ENCODE measurements at regions not wholly inside any gene's neighbourhood (a gene's known extent, or its start where the extent isn't known, plus 50 kb on each side); places are given as distances from the start of the nearest gene placed in this dataset.

- 78% methylated on average over 3 of the region's 3 CpGs for WGBS
- DNase-seq (ENCODE audit: extremely low spot score) = no peak
- no peaks in the 10 kb centered on the region for H3K27me3 ChIP-seq
- no peaks in the 10 kb centered on the region for H3K4me1 ChIP-seq
- no peaks in the 10 kb centered on the region for H3K36me3 ChIP-seq
- H3K9me3 ChIP-seq = peaks cover 0 to 9% (median 1%) of the 10 kb centered on the region in 4 donors
- intact Hi-C loops (cut with DNase I) = no loop called here
- H3K4me3 ChIP-seq = no peak overlapping the region
- no peak overlapping the region for H3K27ac ChIP-seq (replicated peaks in 1 of 4)
- TF ChIP-seq EP300 (IDR thresholded peaks at IDR 0.05) (no peak), CTCF (IDR thresholded peaks at IDR 0.05) (no peak), POLR2AphosphoS5 (IDR thresholded peaks at IDR 0.05) (no peak), POLR2A (IDR thresholded peaks at IDR 0.05; ENCODE audit: low read depth) (no peak)
These were observed 53.7 kb upstream of the SMAD1 start for GRCh38 chr4:145427991-145428390.

GRCh38 chr4:145427221-145427620 lies 54.4 kb upstream of the SMAD1 start:
- no peak overlapping the region for H3K4me3 ChIP-seq
- DNase-seq (ENCODE audit: extremely low spot score) = no peak
- H3K27ac ChIP-seq (replicated peaks in 1 of 4) = no peak overlapping the region
- no peaks in the 10 kb centered on the region for H3K4me1 ChIP-seq
- TF ChIP-seq CTCF (IDR thresholded peaks at IDR 0.05) (no peak), EP300 (IDR thresholded peaks at IDR 0.05) (no peak), POLR2A (IDR thresholded peaks at IDR 0.05; ENCODE audit: low read depth) (no peak), POLR2AphosphoS5 (IDR thresholded peaks at IDR 0.05) (no peak)
- intact Hi-C loops (cut with DNase I) = no loop called here
- H3K9me3 ChIP-seq = peaks cover 0 to 9% (median 1%) of the 10 kb centered on the region in 4 donors
- WGBS = 73% methylated on average over 2 of the region's 2 CpGs
- no peaks in the 10 kb centered on the region for H3K36me3 ChIP-seq
- no peaks in the 10 kb centered on the region for H3K27me3 ChIP-seq

- DNase-seq (ENCODE audit: extremely low spot score) = no peak
- intact Hi-C loops (cut with DNase I) = no loop called here
- H3K27me3 ChIP-seq = no peaks in the 10 kb centered on the region
- 95% methylated on average over 5 of the region's 5 CpGs for WGBS
- H3K9me3 ChIP-seq = peaks cover 0 to 9% (median 1%) of the 10 kb centered on the region in 4 donors
- H3K4me1 ChIP-seq = no peaks in the 10 kb centered on the region
- H3K4me3 ChIP-seq = no peak overlapping the region
- no peak for TF ChIP-seq POLR2AphosphoS5 (IDR thresholded peaks at IDR 0.05)
- H3K36me3 ChIP-seq = no peaks in the 10 kb centered on the region
- H3K27ac ChIP-seq (replicated peaks in 1 of 4) = no peak overlapping the region
These were observed 58.5 kb upstream of the SMAD1 start for GRCh38 chr4:145423017-145423708.

- no peaks in the 10 kb centered on the region for H3K4me1 ChIP-seq
- intact Hi-C loops (cut with DNase I) = no loop called here
- TF ChIP-seq POLR2A (IDR thresholded peaks at IDR 0.05; ENCODE audit: low read depth) = no peak
- TF ChIP-seq POLR2AphosphoS5 (IDR thresholded peaks at IDR 0.05) = no peak
- TF ChIP-seq EP300 (IDR thresholded peaks at IDR 0.05) = no peak
- TF ChIP-seq CTCF (IDR thresholded peaks at IDR 0.05) = no peak
- H3K9me3 ChIP-seq = peaks cover 0 to 9% (median 1%) of the 10 kb centered on the region in 4 donors
- no peak overlapping the region for H3K4me3 ChIP-seq
- 84% methylated on average over 2 of the region's 2 CpGs for WGBS
- H3K36me3 ChIP-seq = no peaks in the 10 kb centered on the region
- H3K27me3 ChIP-seq = no peaks in the 10 kb centered on the region
- H3K27ac ChIP-seq (replicated peaks in 1 of 4) = no peak overlapping the region
- no peak for DNase-seq (ENCODE audit: extremely low spot score)
These were observed 60.9 kb upstream of the SMAD1 start for GRCh38 chr4:145420595-145421214.

- H3K27me3 ChIP-seq = no peaks in the 10 kb centered on the region
- H3K36me3 ChIP-seq = no peaks in the 10 kb centered on the region
- DNase-seq (ENCODE audit: extremely low spot score) = no peak
- peaks cover 0 to 4% (median under 1%) of the 10 kb centered on the region in 4 donors for H3K9me3 ChIP-seq
- WGBS = 82% methylated on average over 4 of the region's 4 CpGs
- peaks cover 0 to 3% (median 0%) of the 10 kb centered on the region in 4 donors for H3K4me1 ChIP-seq
- intact Hi-C loops (cut with DNase I) = no loop called here
- H3K27ac ChIP-seq (replicated peaks in 1 of 4) = no peak overlapping the region
- TF ChIP-seq POLR2A (IDR thresholded peaks at IDR 0.05; ENCODE audit: low read depth) (no peak), POLR2AphosphoS5 (IDR thresholded peaks at IDR 0.05) (no peak), EP300 (IDR thresholded peaks at IDR 0.05) (no peak), CTCF (IDR thresholded peaks at IDR 0.05) (no peak)
- H3K4me3 ChIP-seq = no peak overlapping the region
These were observed 62.9 kb upstream of the SMAD1 start for GRCh38 chr4:145418739-145419138.
